ENCODE measurements at regions not wholly inside any gene's neighbourhood (a gene's known extent, or its start where the extent isn't known, plus 50 kb on each side); places are given as distances from the start of the nearest gene placed in this dataset.

- H3K27ac ChIP-seq = no peak overlapping the region
- TF ChIP-seq CTCF (IDR thresholded peaks at IDR 0.05) (peak; percentile 61), ZFX (IDR thresholded peaks at IDR 0.05; ENCODE audit: borderline replicate concordance) (no peak)
These were observed 263.6 kb upstream of the USP24 start for GRCh38 chr1:55478742-55479141.

- no peak overlapping the region for H3K27ac ChIP-seq
- TF ChIP-seq CTCF (IDR thresholded peaks at IDR 0.05) = no peak
These were observed 262.8 kb upstream of the USP24 start for GRCh38 chr1:55477953-55478352.

- TF ChIP-seq CTCF (IDR thresholded peaks at IDR 0.05) (no peak), ZFX (IDR thresholded peaks at IDR 0.05; ENCODE audit: borderline replicate concordance) (no peak)
- H3K27ac ChIP-seq = no peak overlapping the region
These were observed 261.4 kb upstream of the USP24 start for GRCh38 chr1:55476445-55477015.

- no peak overlapping the region for H3K27ac ChIP-seq
- TF ChIP-seq CTCF (IDR thresholded peaks at IDR 0.05) (no peak), ZFX (IDR thresholded peaks at IDR 0.05; ENCODE audit: borderline replicate concordance) (no peak)
These were observed 259.1 kb upstream of the USP24 start for GRCh38 chr1:55474168-55474786.

GRCh38 chr1:55473661-55474060 is 258.5 kb upstream of the USP24 start:
- no peak overlapping the region for H3K27ac ChIP-seq
- TF ChIP-seq ZFX (IDR thresholded peaks at IDR 0.05; ENCODE audit: borderline replicate concordance) (no peak), CTCF (IDR thresholded peaks at IDR 0.05) (no peak)

- TF ChIP-seq ZFX (IDR thresholded peaks at IDR 0.05; ENCODE audit: borderline replicate concordance) (no peak), CTCF (IDR thresholded peaks at IDR 0.05) (no peak)
- H3K27ac ChIP-seq = no peak overlapping the region
These were observed 257.6 kb upstream of the USP24 start for GRCh38 chr1:55472784-55473183.

GRCh38 chr1:55472115-55472514 is 257.0 kb upstream of the USP24 start:
- H3K27ac ChIP-seq = no peak overlapping the region
- no peak for TF ChIP-seq ZFX (IDR thresholded peaks at IDR 0.05; ENCODE audit: borderline replicate concordance)
- no peak for TF ChIP-seq CTCF (IDR thresholded peaks at IDR 0.05)

Data from 22Rv1 (cell line).